ENCODE measurements at regions not wholly inside any gene's neighbourhood (a gene's known extent, or its start where the extent isn't known, plus 50 kb on each side); places are given as distances from the start of the nearest gene placed in this dataset.

DNA sequence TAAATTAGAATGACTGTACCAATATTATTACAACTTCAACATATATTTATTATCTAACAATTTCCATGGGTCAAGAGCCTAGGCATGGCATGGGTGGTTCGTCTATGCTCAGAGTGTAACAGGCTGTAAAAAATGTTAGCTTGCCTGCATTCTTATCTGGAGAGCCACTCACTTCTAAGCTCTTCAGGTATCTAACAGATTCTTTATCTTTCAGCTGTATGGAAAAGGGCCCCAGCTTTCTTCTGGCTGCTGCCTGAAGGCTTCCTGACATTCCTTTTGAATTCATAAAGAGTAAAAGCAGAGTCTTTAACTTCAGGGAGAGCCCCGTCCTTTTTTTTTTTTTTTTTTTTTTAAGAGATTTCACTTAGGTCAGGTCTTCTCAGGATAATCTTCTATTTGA, 648.8 kb downstream of the NXPH1 start:
- no peaks in the 10 kb centered on the region for H3K36me3 ChIP-seq (ENCODE audit: control insufficient read depth, insufficient read depth, low read length)
- no peaks in the 10 kb centered on the region for H3K27me3 ChIP-seq (ENCODE audit: control insufficient read depth, insufficient read depth, low read length)
- no peak overlapping the region for H3K4me3 ChIP-seq (ENCODE audit: low read depth, low read length)
- TF ChIP-seq, protein P1, sequence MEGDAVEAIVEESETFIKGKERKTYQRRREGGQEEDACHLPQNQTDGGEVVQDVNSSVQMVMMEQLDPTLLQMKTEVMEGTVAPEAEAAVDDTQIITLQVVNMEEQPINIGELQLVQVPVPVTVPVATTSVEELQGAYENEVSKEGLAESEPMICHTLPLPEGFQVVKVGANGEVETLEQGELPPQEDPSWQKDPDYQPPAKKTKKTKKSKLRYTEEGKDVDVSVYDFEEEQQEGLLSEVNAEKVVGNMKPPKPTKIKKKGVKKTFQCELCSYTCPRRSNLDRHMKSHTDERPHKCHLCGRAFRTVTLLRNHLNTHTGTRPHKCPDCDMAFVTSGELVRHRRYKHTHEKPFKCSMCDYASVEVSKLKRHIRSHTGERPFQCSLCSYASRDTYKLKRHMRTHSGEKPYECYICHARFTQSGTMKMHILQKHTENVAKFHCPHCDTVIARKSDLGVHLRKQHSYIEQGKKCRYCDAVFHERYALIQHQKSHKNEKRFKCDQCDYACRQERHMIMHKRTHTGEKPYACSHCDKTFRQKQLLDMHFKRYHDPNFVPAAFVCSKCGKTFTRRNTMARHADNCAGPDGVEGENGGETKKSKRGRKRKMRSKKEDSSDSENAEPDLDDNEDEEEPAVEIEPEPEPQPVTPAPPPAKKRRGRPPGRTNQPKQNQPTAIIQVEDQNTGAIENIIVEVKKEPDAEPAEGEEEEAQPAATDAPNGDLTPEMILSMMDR (IDR thresholded peaks at IDR 0.05; ENCODE audit: insufficient read depth, low read length, severe bottlenecking), result no peak
- DNase-seq (ENCODE audit: low read depth) (no peak), FAIRE-seq (no peak)

DNA sequence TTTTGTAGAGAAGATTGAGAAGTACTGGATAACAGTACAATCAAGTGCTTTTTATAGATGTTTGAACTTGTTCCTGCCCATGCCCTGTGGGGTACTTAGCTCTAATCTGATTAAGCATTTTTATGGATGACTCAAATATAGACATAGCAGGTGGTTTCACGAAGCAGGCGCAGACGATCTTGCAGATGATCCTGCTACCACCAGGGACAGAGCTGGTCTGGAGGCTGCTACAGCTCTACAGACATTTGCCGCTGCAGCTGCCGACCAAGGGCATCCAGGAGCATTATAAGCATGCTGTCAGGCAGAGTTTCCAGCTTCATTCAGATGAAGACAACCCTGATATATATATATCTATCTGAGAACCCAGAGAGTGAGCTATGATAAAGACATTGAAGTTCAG, 650.4 kb downstream of the NXPH1 start:
- TF ChIP-seq, protein P1 (IDR thresholded peaks at IDR 0.05; ENCODE audit: insufficient read depth, low read length, severe bottlenecking), result no peak
- no peaks in the 10 kb centered on the region for H3K27me3 ChIP-seq (ENCODE audit: control insufficient read depth, insufficient read depth, low read length)
- H3K4me3 ChIP-seq (ENCODE audit: low read depth, low read length), result no peak overlapping the region
- DNase-seq (ENCODE audit: low read depth), result no peak
- no peak for FAIRE-seq
- no peaks in the 10 kb centered on the region for H3K36me3 ChIP-seq (ENCODE audit: control insufficient read depth, insufficient read depth, low read length)

DNA sequence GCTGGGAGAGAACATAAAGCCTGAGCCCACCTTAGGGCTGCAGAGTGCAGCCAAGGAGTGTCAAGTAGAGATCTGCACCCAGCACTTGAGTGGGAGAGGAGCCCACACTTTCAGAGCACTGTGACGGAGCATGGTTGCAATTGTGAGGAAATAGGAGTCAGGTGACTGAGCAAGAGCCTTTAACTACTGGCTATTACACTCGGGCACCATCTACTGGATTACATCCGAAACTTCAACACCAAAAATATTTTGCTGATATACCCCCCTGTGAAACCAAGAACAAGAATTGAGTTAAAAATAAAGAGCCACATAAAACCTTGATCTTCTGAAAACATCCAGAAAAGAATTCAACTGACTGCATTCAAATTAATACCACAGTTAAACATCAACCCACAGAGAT, 657.9 kb downstream of the NXPH1 start:
- FAIRE-seq (no peak), DNase-seq (ENCODE audit: low read depth) (no peak)
- H3K27me3 ChIP-seq (ENCODE audit: control insufficient read depth, insufficient read depth, low read length), result no peaks in the 10 kb centered on the region
- no peak overlapping the region for H3K4me3 ChIP-seq (ENCODE audit: low read depth, low read length)
- TF ChIP-seq, protein P1 (IDR thresholded peaks at IDR 0.05; ENCODE audit: insufficient read depth, low read length, severe bottlenecking), result no peak
- no peaks in the 10 kb centered on the region for H3K36me3 ChIP-seq (ENCODE audit: control insufficient read depth, insufficient read depth, low read length)

DNA sequence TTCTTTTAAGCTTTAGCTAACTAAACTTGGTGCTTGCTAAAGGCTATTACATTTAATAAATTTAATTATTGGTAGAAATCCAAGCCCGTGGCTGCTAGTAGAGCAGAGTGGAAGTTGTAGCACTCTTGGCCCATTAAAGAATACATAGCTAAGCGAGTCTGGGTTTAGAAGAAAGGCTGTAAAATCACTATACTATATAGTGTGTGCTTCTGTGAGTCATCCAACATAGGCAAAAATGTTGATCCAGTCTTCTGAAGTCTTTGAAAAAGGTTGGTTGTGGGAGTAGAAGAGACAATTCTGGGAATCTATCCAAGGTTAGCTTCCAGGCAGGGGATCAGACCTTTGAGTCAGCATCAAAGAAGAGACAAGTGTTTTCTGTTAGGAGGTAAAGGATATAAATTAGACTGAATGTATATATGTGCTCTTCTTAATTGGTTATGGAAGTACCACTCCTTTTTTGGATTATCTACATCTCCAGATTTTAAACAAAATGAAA, 664.2 kb downstream of the NXPH1 start:
- FAIRE-seq, result no peak
- Histone ChIP-seq H3K36me3 (ENCODE audit: control insufficient read depth, insufficient read depth, low read length) (no peaks in the 10 kb centered on the region), H3K27me3 (ENCODE audit: control insufficient read depth, insufficient read depth, low read length) (no peaks in the 10 kb centered on the region), H3K4me3 (ENCODE audit: low read depth, low read length) (no peak overlapping the region)
- DNase-seq (ENCODE audit: low read depth), result no peak
- TF ChIP-seq, protein P1 (IDR thresholded peaks at IDR 0.05; ENCODE audit: insufficient read depth, low read length, severe bottlenecking), result no peak

DNA sequence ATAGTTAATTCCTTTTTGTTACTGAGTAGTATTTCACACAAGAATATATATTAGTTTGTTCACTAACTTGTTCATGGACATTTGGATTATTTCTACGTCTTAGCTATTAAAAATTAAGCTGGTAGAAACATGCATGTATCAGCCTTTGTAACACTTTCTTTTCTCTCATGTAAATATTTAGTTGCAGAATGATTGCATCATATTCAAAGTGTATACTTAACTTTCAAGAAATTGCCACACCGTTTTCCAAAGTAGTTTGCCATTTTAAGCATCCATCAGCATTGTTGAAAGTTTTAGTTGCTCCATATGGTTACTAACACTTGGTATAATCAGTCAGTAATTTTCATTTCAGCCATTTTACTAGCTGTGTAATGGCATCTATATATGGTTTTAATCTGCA, 666.9 kb downstream of the NXPH1 start:
- Histone ChIP-seq H3K27me3 (ENCODE audit: control insufficient read depth, insufficient read depth, low read length) (no peaks in the 10 kb centered on the region), H3K4me3 (ENCODE audit: low read depth, low read length) (no peak overlapping the region), H3K36me3 (ENCODE audit: control insufficient read depth, insufficient read depth, low read length) (no peaks in the 10 kb centered on the region)
- DNase-seq (ENCODE audit: low read depth), result no peak
- no peak for FAIRE-seq
- TF ChIP-seq, protein P1 (IDR thresholded peaks at IDR 0.05; ENCODE audit: insufficient read depth, low read length, severe bottlenecking), result no peak

DNA sequence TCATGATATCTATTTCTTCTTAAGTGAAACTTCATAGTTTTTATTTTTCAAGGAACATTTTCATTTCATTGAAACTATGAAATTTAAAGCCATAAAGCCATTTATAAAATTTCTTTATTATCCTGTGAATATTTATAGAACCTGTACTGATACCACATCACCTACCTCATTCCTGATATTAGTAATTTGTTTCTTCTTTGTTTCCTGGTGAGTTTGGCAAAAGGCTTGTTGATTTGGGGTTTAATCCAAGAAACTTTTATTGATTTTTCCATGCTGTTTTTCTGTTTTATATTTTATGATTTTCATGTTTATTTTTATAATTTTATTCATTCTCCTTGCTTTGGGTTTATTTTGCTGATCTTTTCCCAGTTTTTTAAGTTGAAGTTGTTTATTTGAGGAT, 669.4 kb downstream of the NXPH1 start:
- DNase-seq (ENCODE audit: low read depth) (no peak), FAIRE-seq (no peak)
- Histone ChIP-seq H3K36me3 (ENCODE audit: control insufficient read depth, insufficient read depth, low read length) (no peaks in the 10 kb centered on the region), H3K4me3 (ENCODE audit: low read depth, low read length) (no peak overlapping the region), H3K27me3 (ENCODE audit: control insufficient read depth, insufficient read depth, low read length) (no peaks in the 10 kb centered on the region)
- TF ChIP-seq, protein P1 (IDR thresholded peaks at IDR 0.05; ENCODE audit: insufficient read depth, low read length, severe bottlenecking), result no peak
